Transverse colon (tissue), 4 donors: ENCODE measurements at regions not wholly inside any gene's neighbourhood (a gene's known extent, or its start where the extent isn't known, plus 50 kb on each side); places are given as distances from the start of the nearest gene placed in this dataset.

Experiments used
- EP300 ChIP-seq: sonication (generic); formaldehyde crosslinking; IDR thresholded peaks from one replicate; pipeline ENCODE4 v1.6.1; 2017; ENCODE audit warnings: antibody characterized with exemption, low read depth
- POLR2A ChIP-seq: fragments of 450-650 bp; IDR thresholded peaks from one replicate; pipeline ENCODE4 v1.6.1; 2016; ENCODE audit warnings: antibody characterized with exemption, mild to moderate bottlenecking, moderate library complexity
- POLR2AphosphoS5 ChIP-seq, 3 donors: sonication (generic); formaldehyde crosslinking; IDR thresholded peaks; one replicate each; pipeline ENCODE4 v1.6.1; 2016; ENCODE audit warnings: antibody characterized with exemption in 3 of 3
- TF ChIP-seq, protein P1 (sequence below), 5 experiments: fragments of 200-600 bp in 3 of 5; fragments of 450-650 bp in 2 of 5; sonication (generic) in 3 of 5; IDR thresholded peaks; 1 replicate in 2 of 5; 2 replicates in 3 of 5; pipeline ENCODE4 v1.5.1; 2016 to 2017; ENCODE audit warnings: antibody characterized with exemption in 5 of 5, inconsistent platforms in 3 of 5, mild to moderate bottlenecking in 2 of 5, moderate library complexity in 1 of 5

DNA sequence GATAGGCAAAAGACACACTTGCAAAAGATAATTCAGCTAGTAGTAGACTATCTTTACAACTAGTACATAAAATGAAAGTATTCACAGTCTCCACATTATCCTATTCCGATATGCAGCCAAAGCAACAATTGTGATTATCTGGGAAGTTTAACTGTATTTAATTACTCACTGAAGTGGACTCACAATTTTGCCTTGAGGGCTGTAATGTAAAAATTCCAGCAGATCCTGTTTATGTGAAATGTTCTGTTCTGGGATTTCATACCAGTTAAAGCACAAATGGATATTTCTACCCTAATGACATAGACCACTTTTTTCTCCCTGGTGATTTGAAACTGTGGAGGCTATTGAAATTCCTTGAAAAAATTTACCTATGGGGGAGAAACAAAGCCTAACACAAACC is 474.4 kb upstream of the EDIL3 start:
- TF ChIP-seq POLR2AphosphoS5 (IDR thresholded peaks at IDR 0.05) (no peak), EP300 (no peak), POLR2A (no peak)
- TF ChIP-seq, protein P1, sequence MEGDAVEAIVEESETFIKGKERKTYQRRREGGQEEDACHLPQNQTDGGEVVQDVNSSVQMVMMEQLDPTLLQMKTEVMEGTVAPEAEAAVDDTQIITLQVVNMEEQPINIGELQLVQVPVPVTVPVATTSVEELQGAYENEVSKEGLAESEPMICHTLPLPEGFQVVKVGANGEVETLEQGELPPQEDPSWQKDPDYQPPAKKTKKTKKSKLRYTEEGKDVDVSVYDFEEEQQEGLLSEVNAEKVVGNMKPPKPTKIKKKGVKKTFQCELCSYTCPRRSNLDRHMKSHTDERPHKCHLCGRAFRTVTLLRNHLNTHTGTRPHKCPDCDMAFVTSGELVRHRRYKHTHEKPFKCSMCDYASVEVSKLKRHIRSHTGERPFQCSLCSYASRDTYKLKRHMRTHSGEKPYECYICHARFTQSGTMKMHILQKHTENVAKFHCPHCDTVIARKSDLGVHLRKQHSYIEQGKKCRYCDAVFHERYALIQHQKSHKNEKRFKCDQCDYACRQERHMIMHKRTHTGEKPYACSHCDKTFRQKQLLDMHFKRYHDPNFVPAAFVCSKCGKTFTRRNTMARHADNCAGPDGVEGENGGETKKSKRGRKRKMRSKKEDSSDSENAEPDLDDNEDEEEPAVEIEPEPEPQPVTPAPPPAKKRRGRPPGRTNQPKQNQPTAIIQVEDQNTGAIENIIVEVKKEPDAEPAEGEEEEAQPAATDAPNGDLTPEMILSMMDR (IDR thresholded peaks at IDR 0.05), result no peak
